Mesendoderm (in vitro differentiated cells): ENCODE measurements at regions not wholly inside any gene's neighbourhood (a gene's known extent, or its start where the extent isn't known, plus 50 kb on each side); places are given as distances from the start of the nearest gene placed in this dataset.
A peak's percentile ranks its signal among the peaks of the same experiment; 100 is the strongest.

ENCODE experiments used
- DNase-seq: peaks from one replicate; pipeline ENCODE4 v3.0.0; 2013
- H2AK5ac ChIP-seq: 2 replicates; pipeline ENCODE4 v1.6.1; 2013; ENCODE audit warnings: low read length, inconsistent platforms
- H2BK120ac ChIP-seq: 2 replicates; pipeline ENCODE4 v1.6.1; 2013; ENCODE audit warnings: low read depth, mild to moderate bottlenecking, low read length, moderate library complexity, mixed read lengths
- H2BK15ac ChIP-seq: replicated peaks from 2 replicates; pipeline ENCODE4 v1.6.1; 2013; ENCODE audit warnings: low read depth, mild to moderate bottlenecking, moderate library complexity
- H2BK5ac ChIP-seq: 2 replicates; pipeline ENCODE4 v1.6.1; 2013; ENCODE audit warnings: low read length, inconsistent platforms
- H3K18ac ChIP-seq: 2 replicates; pipeline ENCODE4 v1.6.1; 2013; ENCODE audit warnings: mild to moderate bottlenecking, low read length, mixed read lengths
- H3K23ac ChIP-seq: one replicate; pipeline ENCODE4 v1.6.1; 2013; ENCODE audit warnings: low read length
- H3K27ac ChIP-seq: 2 replicates; pipeline ENCODE4 v1.5.1; 2013; ENCODE audit warnings: low read depth, mild to moderate bottlenecking, inconsistent platforms, low read length, moderate library complexity
- H3K27me3 ChIP-seq: 2 replicates; pipeline ENCODE4 v1.6.1; 2013; ENCODE audit warnings: low read length, control low read depth, mild to moderate bottlenecking, inconsistent platforms; ENCODE audit not compliant: insufficient read depth, poor library complexity
- H3K36me3 ChIP-seq: 2 replicates; pipeline ENCODE4 v1.6.1; 2013; ENCODE audit warnings: low read length, inconsistent platforms; ENCODE audit not compliant: control insufficient read depth, insufficient read depth
- H3K4ac ChIP-seq: one replicate; pipeline ENCODE4 v1.6.1; 2013; ENCODE audit warnings: low read depth, mild to moderate bottlenecking, low read length, moderate library complexity
- H3K4me1 ChIP-seq: 2 replicates; pipeline ENCODE4 v1.6.1; 2013; ENCODE audit warnings: low read depth, low read length, inconsistent platforms; ENCODE audit not compliant: control insufficient read depth
- H3K4me2 ChIP-seq: 2 replicates; pipeline ENCODE4 v1.6.1; 2013; ENCODE audit warnings: low read length
- H3K4me3 ChIP-seq: 2 replicates; pipeline ENCODE4 v1.5.1; 2013; ENCODE audit warnings: mild to moderate bottlenecking, low read length
- H3K56ac ChIP-seq: one replicate; pipeline ENCODE4 v1.6.1; 2013; ENCODE audit warnings: low read length
- H3K79me1 ChIP-seq: 2 replicates; pipeline ENCODE4 v1.6.1; 2013; ENCODE audit warnings: low read length, inconsistent platforms
- H3K79me2 ChIP-seq: 2 replicates; pipeline ENCODE4 v1.6.1; 2013; ENCODE audit warnings: mild to moderate bottlenecking, low read length; ENCODE audit not compliant: control insufficient read depth, insufficient read depth
- H3K9ac ChIP-seq: 2 replicates; pipeline ENCODE4 v1.6.1; 2013; ENCODE audit warnings: low read length, inconsistent platforms
- H4K5ac ChIP-seq: one replicate; pipeline ENCODE4 v1.6.1; 2013; ENCODE audit warnings: low read length
- H4K8ac ChIP-seq: one replicate; pipeline ENCODE4 v1.6.1; 2013; ENCODE audit warnings: low read depth, mild to moderate bottlenecking, control low read depth, low read length, moderate library complexity
- WGBS: extraction: QIAGEN DNeasy Blood & Tissue Kit; methylation state at CpG from one replicate; pipeline ENCODE4 v1.1.7; 2013; ENCODE audit warnings: low lambda C conversion rate, missing lambda C conversion rate; ENCODE audit not compliant: insufficient coverage; ENCODE audit errors: extremely low coverage; 5-methylcytosine and 5-hydroxymethylcytosine counted together

DNA sequence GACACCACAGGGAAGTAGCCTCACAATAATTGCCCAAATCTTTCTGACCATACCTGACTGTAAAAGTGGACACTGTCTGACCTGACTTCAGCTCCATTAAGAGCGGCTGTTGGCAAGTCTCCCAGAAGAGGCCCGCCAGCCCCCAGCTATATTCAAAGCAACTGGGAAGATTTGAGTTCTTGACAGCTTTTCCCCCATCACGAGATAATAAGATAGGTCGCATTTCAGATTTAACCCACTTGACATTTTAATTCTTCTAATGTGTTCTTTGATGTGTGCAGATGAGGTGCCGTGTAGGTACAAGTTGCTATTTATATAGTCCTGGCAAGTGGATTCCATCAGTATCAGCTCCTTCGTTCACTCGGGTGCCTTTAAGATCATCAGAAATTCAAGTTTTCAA is 345.7 kb downstream of the DRD1 start:
- no peak overlapping the region for H2BK120ac ChIP-seq
- no peak overlapping the region for H2BK15ac ChIP-seq
- no peak overlapping the region for H3K18ac ChIP-seq
- H3K4me3 ChIP-seq = no peak overlapping the region
- H3K27ac ChIP-seq = no peak overlapping the region
- H3K4ac ChIP-seq = no peak overlapping the region
- no peak overlapping the region for H2BK5ac ChIP-seq
- no peak overlapping the region for H3K9ac ChIP-seq
- no peak overlapping the region for H2AK5ac ChIP-seq
- no peak overlapping the region for H4K5ac ChIP-seq
- no CpG with 5 or more reads among the region's 7 CpGs for WGBS
- H3K56ac ChIP-seq = no peak overlapping the region
- no peak overlapping the region for H3K4me2 ChIP-seq
- no peaks in the 10 kb centered on the region for H3K4me1 ChIP-seq
- no peaks in the 10 kb centered on the region for H3K79me2 ChIP-seq
- H3K36me3 ChIP-seq = no peaks in the 10 kb centered on the region
- H4K8ac ChIP-seq = no peak overlapping the region
- H3K23ac ChIP-seq = no peak overlapping the region
- H3K79me1 ChIP-seq = no peaks in the 10 kb centered on the region
- DNase-seq = no peak
- no peaks in the 10 kb centered on the region for H3K27me3 ChIP-seq

DNA sequence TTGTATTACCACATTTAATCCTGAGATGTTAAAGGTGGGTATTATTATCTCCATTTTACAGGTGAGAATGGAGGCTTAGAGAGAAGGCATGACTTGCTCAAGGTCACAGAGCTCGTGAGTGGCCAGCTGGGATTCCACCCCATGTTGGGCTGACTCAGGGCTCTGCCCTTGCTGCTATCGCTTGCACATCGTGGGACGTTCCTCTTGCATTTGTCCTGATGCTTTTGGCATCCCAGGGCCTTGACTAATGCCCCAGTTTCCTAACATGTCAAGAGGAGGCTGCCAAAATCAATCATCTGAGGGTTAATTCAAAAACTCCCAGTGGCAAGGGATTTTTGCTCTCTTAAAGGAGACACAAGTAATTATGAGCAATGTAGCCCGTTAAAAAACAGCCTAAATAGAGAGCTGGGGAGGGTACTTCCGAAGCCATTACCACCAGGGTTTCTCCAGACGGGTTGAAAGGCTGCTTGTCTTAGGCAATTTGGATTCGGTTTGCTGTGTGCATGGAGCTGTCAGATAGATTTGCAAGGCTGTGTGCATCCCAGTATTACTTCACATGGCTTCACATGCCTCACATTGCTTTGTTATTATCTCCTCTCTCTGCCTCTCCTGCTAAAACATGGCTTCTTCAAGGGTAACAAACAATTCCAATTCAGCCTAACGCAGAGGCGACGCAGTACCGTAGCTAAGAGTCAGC is 347.4 kb downstream of the DRD1 start:
- no peak overlapping the region for H3K9ac ChIP-seq
- no peaks in the 10 kb centered on the region for H3K27me3 ChIP-seq
- H3K4me1 ChIP-seq = no peaks in the 10 kb centered on the region
- H3K4me3 ChIP-seq = no peak overlapping the region
- no peak overlapping the region for H3K4me2 ChIP-seq
- no peak overlapping the region for H4K5ac ChIP-seq
- no peak overlapping the region for H3K56ac ChIP-seq
- no peak overlapping the region for H3K27ac ChIP-seq
- no CpG with 5 or more reads among the region's 12 CpGs for WGBS
- H3K18ac ChIP-seq = no peak overlapping the region
- no peak overlapping the region for H3K4ac ChIP-seq
- H3K36me3 ChIP-seq = no peaks in the 10 kb centered on the region
- H2BK5ac ChIP-seq = no peak overlapping the region
- H3K79me1 ChIP-seq = no peaks in the 10 kb centered on the region
- no peak overlapping the region for H2BK15ac ChIP-seq
- no peak overlapping the region for H3K23ac ChIP-seq
- H2BK120ac ChIP-seq = no peak overlapping the region
- no peak overlapping the region for H2AK5ac ChIP-seq
- H3K79me2 ChIP-seq = no peaks in the 10 kb centered on the region
- no peak for DNase-seq
- H4K8ac ChIP-seq = no peak overlapping the region

DNA sequence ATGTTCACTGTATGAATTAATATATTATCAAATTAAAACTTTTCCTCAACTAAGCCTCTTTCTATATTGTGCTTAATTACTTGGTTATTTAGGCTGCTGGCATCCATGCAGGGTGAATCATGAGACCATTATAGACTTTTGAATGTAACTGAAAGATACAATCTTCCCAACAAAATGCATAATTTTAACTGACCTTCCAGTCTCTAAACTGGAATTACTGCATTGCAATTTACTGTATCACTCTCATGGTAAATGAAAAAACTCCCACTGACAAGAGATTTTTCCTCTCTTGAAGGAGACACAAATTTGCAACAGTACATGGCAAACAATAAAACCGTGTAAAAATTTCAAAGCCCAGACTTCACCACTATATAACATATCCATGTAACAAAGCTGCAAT is 349.5 kb downstream of the DRD1 start:
- Histone ChIP-seq H4K5ac (no peak overlapping the region), H3K4me1 (no peaks in the 10 kb centered on the region), H3K79me1 (no peaks in the 10 kb centered on the region), H4K8ac (no peak overlapping the region), H3K9ac (no peak overlapping the region), H3K23ac (no peak overlapping the region), H3K27ac (no peak overlapping the region), H2BK15ac (no peak overlapping the region), H2BK120ac (no peak overlapping the region), H3K27me3 (no peaks in the 10 kb centered on the region), H2BK5ac (no peak overlapping the region), H3K4ac (no peak overlapping the region), H3K56ac (no peak overlapping the region), H3K79me2 (no peaks in the 10 kb centered on the region), H2AK5ac (no peak overlapping the region), H3K4me3 (no peak overlapping the region), H3K18ac (no peak overlapping the region), H3K4me2 (no peak overlapping the region), H3K36me3 (no peaks in the 10 kb centered on the region)
- WGBS = no CpG with 5 or more reads among the region's 1 CpG
- DNase-seq = no peak

DNA sequence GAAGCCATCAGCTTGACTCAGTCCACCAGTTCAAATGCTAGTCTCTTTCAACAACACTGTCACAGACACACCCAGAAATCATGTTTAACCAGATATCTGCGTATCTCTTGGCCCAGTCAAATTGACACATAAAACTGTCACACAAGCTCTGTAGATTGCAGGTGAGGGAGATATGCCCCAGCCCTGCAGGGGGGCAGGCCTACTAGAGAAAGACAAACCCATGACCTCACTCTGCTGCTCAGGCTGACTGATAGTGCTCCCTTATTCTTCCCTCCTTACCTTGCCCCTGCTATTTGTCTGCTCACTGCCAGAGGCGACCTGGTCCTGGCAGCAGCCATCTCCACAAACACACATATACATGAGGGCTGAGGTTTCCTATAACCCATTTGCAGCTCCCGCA is 351.3 kb downstream of the DRD1 start:
- Histone ChIP-seq H2AK5ac (no peak overlapping the region), H3K79me2 (no peaks in the 10 kb centered on the region), H3K27ac (no peak overlapping the region), H3K4ac (no peak overlapping the region), H3K4me1 (no peaks in the 10 kb centered on the region), H3K79me1 (no peaks in the 10 kb centered on the region), H2BK15ac (no peak overlapping the region), H3K4me3 (no peak overlapping the region), H2BK5ac (no peak overlapping the region), H4K8ac (no peak overlapping the region), H4K5ac (no peak overlapping the region), H3K36me3 (no peaks in the 10 kb centered on the region), H3K9ac (no peak overlapping the region), H3K56ac (no peak overlapping the region), H2BK120ac (no peak overlapping the region), H3K4me2 (no peak overlapping the region), H3K18ac (no peak overlapping the region), H3K27me3 (no peaks in the 10 kb centered on the region), H3K23ac (no peak overlapping the region)
- peak; percentile 46 for DNase-seq
- WGBS = no CpG with 5 or more reads among the region's 3 CpGs

DNA sequence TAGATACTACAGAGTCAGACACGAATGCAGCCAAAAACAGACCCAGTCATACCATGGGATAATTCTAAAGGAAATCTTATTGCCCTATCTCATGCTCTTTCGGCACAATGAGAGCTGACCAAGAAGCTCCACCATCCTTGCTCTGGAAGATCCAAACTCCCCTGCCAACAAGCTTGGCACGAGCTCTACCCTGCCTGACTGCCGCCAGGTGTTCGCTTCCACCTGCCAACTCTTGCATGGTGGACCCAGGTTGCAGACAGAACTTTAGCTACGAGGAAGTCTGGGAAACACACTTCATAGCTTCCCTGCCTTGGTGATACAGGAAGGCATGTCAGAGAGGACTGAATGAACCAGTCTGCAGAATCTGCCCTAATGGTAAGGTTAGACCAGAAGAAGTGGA is 355.0 kb downstream of the DRD1 start:
- WGBS = no CpG with 5 or more reads among the region's 6 CpGs
- Histone ChIP-seq H2BK15ac (no peak overlapping the region), H2BK120ac (no peak overlapping the region), H3K27me3 (no peaks in the 10 kb centered on the region), H3K79me1 (no peaks in the 10 kb centered on the region), H3K4me2 (no peak overlapping the region), H3K18ac (no peak overlapping the region), H2BK5ac (no peak overlapping the region), H3K27ac (no peak overlapping the region), H3K79me2 (no peaks in the 10 kb centered on the region), H3K36me3 (no peaks in the 10 kb centered on the region), H3K9ac (no peak overlapping the region), H4K8ac (no peak overlapping the region), H3K23ac (no peak overlapping the region), H3K56ac (no peak overlapping the region), H3K4me1 (no peaks in the 10 kb centered on the region), H3K4ac (no peak overlapping the region), H3K4me3 (no peak overlapping the region), H4K5ac (no peak overlapping the region), H2AK5ac (no peak overlapping the region)
- DNase-seq = no peak
